KG1 (cell line): ENCODE measurements at regions not wholly inside any gene's neighbourhood (a gene's known extent, or its start where the extent isn't known, plus 50 kb on each side); places are given as distances from the start of the nearest gene placed in this dataset.

Source experiments
- DNase-seq: peaks from one replicate; lab custom pipeline; 2025; lab: John Stamatoyannopoulos, UW

DNA sequence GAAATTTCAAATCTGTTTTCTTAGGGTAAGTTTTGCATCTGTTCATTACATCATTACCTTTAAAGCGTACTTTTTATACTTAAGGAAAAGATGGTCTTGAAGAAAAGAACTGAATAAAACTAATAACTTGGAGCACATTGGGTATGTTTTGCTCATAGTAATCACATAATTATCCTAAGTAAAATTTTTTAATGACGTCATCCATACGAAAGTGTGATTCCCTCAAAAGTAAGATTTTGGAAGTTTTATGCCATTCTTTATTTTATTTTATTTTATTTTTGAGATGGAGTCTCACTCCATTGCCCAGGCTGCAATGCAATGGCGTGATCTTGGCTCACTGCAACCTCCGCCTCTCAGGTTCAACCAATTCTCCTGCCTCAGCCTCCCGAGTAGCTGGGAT is 1516.6 kb upstream of the TENM3 start:
- no peak for DNase-seq

DNA sequence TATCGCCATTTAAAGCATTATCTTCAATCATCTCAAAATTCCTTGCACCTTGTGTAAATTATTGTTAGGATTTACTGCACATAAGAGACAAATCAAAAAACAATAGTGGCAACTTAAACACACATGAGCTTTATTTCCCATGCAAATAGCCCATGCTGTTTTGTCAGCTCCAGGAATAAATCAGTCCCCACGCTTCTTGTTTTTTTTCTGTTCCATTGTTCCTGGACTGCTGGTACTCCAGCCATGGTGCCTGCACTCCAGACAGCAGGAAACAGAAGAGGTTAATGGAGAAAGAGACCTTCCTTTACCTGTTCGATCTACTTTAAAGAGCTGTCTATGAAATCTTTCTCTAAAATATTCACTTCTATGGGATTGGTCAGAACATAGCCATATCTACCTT is 1515.7 kb upstream of the TENM3 start:
- no peak for DNase-seq

DNA sequence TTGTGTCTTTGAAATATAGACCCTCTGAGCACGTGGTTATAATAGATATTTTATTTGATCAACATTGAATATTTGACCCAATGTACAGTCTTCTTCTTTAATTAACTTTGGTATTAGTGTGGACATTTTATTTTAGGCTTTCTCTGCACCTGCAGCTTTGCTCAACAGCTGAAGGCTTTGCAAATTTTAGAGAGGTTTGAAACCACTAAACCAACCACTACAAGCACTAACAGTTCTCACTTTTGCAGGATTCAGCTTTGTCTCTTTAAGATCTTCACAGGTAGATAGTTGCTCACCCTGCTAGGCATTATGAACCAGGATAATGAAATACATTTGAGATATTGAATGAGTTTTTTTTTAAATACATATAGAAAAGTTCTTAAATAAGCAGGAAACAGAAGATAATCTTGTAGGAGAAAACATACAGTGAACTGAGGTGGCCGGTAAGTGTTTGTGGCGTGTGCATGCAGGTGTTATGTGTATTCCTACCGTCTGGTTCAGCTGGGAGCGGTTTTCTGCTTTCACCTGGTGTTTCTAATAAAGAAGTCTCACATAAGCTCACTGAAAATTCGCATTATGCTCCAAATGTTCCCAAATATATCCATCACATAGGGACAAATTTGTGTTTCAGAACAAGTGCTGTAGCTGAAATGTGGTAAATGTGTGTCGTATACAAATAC is 1508.3 kb upstream of the TENM3 start:
- no peak for DNase-seq

DNA sequence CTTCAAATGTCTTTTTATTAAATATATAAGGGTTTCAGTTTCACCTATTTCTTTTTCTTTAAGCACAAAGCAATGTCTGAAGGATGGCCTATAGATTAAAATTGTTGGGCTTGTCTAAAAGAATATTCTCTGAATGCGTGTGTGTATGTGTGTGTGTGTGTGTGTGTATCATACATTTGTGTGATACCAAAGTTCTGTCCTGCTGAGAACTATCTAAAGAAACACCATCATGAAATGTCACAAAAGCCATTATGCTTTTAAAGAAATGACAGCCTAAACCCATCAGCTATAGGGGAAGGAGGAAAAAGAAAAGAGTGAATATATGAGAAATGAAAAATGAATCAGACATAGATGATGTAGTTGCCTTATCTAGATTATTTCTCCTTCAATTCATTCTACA is 1501.5 kb upstream of the TENM3 start:
- no peak for DNase-seq

DNA sequence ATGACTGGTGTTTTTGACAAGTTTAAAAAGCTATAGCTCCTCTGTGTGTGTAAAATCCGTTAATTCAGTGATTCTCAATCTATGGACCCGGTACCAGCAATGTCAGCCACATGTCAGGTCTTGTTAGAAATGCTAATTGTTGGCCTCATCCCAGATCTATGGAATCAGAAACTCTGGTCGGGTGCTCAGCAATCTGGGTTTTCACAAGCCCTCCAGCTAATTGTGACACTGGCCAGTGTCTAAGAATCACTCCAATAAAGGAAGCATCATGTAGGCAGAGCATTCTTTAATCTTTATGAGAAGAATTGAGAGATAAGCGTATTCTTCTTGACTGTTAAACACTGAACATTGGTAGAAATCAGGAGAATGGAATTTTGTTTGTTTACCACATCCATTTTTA is 1498.2 kb upstream of the TENM3 start:
- no peak for DNase-seq

DNA sequence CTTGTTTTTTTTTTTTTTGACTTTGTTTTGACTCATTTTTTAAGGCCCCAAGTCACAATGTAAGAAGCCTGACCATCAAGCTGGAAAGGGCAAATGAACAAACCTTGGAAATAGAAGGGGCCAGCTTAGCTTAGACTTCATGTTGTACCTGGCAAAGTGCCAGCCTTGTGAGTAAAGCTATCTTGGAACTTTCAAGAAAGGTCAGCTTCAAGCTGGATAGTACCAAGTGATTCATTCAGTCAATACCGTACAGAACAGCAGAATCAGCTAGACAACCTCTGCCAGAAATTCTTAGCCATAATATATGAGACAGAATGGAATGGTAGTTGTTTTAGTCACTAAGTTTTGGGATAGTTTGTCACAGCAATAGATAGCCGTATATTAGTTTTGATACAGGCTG is 1492.2 kb upstream of the TENM3 start:
- DNase-seq: no peak

DNA sequence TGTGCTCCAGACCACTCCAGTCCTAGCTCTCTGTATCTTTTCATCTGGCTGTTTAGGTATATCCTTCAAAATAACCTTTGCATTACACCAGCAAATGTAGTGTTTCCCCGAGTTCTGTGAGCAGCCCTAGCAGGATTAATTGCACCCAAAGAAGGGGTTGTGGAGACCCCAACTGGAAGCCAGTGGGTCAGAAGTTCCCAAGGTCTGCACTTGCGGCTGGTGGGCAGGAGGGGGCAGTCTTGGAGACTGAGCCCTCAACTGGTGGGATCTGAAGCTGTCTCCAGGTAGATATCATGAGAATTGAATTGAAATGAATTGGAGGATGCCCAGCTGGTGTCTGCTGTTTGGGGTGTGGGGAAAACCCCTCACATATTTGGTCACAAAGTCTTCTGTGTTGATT is 1485.3 kb upstream of the TENM3 start:
- no peak for DNase-seq

- no peak for DNase-seq
Observed at GRCh38 chr4:180766045-180766444, 1477.2 kb upstream of the TENM3 start.

DNA sequence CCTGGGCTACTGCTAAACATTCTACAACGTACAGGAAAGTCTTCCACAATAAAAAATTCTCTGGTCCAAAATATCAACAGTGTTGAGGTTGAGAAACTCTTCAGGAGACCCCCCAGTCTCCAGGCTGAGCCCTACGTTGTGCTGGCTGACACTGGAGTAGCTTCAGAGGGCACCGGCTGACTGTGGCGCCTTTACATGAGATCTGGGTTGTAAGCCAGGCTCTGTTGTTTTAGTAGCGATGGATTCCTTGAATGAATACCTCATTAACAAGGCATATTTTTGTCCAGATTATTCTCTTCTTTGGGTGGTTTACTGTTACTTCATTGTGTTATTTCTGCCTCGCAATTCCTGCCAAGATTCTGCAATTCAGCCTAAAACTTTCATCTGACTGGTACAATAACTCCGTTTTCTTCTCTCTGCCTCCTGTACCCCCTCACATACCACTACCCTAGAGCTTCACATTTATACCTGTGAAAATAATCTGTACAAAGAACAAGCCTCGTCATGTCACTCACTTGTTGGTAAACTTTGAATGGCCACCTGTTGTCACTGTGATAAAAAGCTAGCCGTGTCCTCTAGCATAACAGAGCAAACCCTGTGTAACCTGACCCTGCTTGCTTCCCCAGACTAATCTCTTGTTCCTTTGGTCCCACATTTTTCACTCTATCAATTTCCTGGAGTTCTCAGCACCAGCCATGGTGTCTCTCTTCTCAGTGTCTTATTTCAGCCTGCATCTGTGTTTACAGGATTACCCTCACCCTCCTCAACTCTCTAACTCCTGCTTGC is 1476.1 kb upstream of the TENM3 start:
- DNase-seq: no peak

GRCh38 chr4:180768610-180769009 is 1474.6 kb upstream of the TENM3 start:
- DNase-seq: no peak

DNA sequence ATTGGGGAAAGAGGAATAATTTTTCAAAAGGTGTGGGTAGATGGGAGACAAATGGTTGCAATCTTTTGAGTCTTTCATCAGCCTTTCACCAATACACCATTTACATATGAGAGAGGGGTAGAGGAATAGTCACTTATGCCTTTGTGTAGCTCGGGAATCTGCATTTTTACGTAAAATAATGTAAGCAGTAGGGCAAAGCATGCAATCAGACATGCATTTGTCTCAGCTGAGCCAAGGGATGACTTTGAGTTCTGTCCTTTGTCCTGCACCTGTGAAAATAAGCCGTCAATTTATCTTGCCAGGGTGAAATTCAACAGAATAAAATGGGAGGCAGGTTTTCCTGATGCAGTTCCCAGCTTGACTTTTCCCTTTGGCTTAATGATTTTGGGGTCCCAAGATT is 1473.4 kb upstream of the TENM3 start:
- no peak for DNase-seq

DNA sequence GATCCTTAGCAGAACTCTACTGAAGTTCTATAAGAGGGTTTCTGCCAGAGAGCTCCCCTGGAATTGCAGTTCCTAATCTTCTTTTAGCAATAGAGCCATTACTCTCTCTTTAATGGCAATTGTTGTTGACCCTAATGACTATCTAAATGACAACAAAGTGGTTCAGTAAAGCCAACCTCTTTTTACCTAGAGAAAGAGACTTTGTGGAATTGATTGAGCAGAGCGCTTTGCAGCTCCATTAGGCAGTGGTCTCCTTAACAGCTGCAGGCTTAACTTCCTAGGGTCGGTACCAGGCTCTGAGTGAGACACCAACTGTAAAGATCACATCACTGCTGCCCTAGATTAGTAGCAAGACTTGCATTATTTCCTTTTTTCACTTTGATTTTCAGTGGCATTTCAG is 1472.9 kb upstream of the TENM3 start:
- DNase-seq: no peak

DNA sequence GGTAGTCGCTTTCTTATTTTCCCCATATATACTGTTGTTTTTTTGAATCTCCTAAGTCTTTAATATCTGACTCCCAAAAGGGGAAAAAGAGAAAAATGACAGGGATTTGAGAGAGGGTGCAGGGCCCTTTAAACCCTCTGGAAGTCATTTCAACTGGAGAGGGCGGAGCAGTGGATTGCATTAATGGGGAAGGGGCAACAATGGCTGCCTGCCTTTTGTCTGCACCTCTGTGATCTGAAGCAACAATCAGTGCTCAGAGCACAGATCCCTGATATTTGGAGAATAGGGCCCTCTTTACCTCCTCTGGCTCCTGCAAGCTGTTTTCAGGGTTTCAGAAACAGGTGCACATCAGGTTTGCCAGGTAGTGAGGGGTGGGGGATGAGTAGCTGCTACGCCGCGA is 1458.3 kb upstream of the TENM3 start:
- DNase-seq: no peak

GRCh38 chr4:180788729-180789128 is 1454.5 kb upstream of the TENM3 start:
- no peak for DNase-seq

DNA sequence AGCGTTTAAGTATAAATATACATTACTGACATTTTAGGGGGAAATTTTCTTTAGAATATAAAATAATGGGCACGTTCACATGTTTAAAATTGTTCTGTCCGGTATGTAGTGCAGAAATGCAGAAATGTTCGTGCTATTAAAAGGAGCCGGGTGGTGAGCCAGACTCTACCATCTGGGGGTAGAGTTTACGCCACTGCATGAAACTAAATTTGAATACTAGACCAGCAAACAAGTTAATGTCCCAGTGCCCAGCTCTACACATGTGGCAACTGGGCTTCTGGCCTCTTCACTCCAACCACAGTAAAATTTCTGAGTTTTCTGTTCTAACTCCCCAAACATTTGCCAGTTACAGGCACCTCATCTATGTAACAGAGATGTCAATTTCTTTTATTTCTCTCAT is 1453.3 kb upstream of the TENM3 start:
- no peak for DNase-seq

- no peak for DNase-seq
Observed at GRCh38 chr4:180790471-180790870, 1452.7 kb upstream of the TENM3 start.

GRCh38 chr4:180792541-180792940 is 1450.7 kb upstream of the TENM3 start:
- DNase-seq: no peak

- no peak for DNase-seq
Observed at GRCh38 chr4:180794333-180794732, 1448.9 kb upstream of the TENM3 start.

GRCh38 chr4:180798036-180798577 is 1445.1 kb upstream of the TENM3 start:
- DNase-seq: no peak

DNA sequence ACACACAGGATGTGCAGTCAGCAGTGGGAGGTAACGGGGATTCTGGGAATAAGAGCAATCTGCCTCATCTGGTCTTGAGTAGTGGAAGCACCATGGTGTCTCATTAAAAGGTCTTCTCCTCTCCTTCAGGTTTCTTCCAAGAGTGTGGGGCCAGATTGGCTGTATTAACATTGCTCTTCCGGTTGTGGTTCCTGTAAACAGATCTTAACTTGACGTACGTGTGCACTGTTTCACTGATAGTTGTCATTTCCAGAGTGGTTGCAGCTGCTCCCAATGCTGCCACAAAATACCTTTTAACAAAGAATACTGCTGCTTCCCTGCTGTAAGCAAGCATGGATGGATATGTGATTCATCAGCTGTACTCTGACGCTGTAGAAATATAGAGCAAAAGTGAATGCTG is 1443.4 kb upstream of the TENM3 start:
- DNase-seq: no peak

DNA sequence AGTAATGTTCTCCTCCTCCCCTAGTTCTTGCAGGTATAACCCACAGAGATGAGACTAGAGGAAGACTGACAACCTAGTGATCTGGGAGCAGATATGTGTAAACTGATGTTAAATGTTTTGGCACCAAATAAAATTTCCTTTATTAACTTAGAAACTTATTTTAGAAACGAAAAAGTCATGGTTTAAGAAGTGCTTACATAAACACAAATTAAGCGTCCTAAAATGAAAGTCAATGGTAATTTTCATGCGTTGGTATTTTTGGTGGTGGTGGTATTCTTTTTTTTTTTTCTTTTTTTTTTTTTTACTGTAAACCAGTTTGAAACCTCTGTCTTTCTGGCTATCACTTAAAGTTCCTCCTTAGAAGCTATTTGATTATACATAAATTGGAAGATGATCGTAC is 1438.1 kb upstream of the TENM3 start:
- no peak for DNase-seq

GRCh38 chr4:180808862-180809261 is 1434.3 kb upstream of the TENM3 start:
- DNase-seq: no peak

DNA sequence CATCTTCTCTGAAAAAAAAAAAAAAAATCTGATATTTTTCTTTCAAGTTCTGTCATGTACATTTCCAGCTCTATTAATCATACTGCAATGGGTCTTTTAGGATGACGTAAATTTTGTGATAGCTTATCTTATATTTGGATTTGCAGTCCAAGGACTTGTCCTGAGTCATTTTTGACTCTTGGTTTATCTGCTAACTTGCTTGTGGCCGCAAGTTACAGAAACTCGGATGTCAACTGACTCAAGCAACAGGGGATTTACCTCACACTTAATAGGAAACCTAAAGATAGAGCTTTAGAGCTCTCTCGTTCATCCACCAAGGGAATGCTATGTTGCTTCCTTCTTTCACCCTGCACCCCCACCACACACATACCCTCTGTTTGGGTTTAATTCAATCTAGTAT is 1433.8 kb upstream of the TENM3 start:
- DNase-seq: no peak

DNA sequence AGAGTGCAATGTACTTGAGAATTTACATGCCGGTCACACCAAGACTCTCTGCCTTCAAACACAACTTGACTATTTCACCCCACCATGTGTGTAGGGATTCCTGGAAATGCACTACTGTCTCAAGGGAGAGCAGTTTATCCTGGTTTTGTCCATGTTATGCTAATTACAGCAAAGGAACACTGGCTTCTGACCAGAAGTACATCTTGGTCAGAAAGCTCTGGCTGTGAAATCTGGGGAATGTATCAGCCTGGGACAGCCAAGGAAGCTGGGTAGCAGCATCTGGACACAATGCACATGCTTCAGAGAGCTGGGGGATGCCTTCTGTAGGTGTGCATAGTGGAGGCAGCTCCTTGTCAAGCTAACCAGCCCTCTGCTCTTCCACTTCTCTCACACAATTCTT is 1432.6 kb upstream of the TENM3 start:
- no peak for DNase-seq
